NOMO-1 treated with DMSO at 0.1 percent for 48 hours (cell line): ENCODE measurements at regions not wholly inside any gene's neighbourhood (a gene's known extent, or its start where the extent isn't known, plus 50 kb on each side); places are given as distances from the start of the nearest gene placed in this dataset.
"Not testable (repeated sequence)": the region's sequence is repeated elsewhere in the genome, so short reads cannot be mapped to it uniquely, and the experiment has no call there.

Experiments used
- DNase-seq: peaks from one replicate; lab custom pipeline; 2025; ENCODE audit not compliant: unreplicated experiment; lab: John Stamatoyannopoulos, UW

GRCh38 chrX:3881898-3882552, 168.6 kb upstream of the PRKX start:
- not testable (repeated sequence) for DNase-seq

GRCh38 chrX:3881255-3881895, 167.9 kb upstream of the PRKX start:
- DNase-seq: not testable (repeated sequence)

DNA sequence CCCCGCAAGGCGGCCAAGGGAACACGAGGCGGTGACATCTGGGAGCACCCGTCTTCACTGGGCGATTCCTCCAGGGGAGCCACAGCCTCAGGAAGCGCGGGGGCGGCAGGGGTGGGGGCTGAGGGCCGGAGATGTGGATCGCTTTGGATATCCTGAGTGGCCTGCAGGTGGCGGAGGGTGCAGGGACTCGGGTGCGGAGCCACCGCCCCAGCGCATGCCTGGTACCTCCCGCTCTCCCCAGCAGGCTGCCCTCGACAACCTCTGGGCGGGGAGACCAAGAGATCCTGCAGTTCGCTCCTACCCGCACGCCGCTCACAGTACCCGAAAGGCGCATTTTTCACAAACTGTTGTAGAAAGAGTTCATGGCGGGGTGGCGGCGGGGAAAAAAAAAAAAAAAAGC, 162.9 kb upstream of the PRKX start:
- DNase-seq: not testable (repeated sequence)

GRCh38 chrX:3875638-3876037, 162.2 kb upstream of the PRKX start:
- not testable (repeated sequence) for DNase-seq

DNA sequence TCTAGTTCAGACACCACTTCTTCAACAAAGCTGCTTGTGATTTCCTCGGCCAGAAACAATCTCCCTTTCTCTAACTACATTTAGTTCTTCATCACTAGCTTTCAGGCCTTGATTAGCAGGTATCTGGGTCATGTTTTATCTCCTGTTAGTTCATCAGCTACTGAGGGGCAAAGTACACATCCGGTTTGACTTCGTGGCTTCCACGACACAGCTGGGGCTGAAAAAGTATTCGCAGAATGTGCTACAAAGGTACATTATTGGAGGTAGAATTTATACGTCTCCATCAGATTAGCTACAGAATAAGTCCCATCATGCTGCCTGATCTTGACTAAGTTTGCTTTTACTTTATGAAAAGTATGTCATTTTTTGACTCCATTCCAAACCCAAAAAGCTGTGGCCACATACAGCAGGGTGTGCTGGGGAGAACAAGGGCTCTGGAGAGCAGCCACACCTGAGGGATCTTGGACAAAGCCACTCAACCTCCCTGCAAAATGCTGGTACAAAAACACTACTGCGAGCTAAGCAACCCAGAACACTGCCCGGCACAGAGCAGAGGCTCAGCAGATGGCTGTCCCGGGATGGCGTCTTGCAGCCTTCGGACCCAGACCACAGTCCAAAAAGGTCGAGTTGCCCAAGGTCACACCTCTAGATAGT, 158.9 kb upstream of the PRKX start:
- not testable (repeated sequence) for DNase-seq

GRCh38 chrX:3867067-3867831, 153.8 kb upstream of the PRKX start:
- DNase-seq: not testable (repeated sequence)

DNA sequence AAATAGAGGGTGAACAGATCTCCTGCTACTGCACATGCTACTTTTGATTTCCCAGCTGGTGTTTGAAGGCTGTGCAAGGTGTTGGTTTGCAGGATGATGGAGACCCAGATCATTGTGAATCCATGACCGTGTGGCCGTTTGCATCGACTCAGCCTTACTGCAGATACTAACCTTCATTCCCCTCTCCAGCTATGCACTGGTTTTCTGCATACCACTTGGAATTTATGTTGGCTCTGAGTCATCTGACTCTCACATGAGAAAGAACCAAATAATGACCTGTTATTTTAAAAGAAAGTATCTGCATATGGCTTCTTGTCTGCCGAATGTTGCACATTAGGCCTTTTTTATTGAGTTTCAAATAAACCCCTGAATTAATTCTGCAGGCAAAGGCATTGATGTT, 144.9 kb upstream of the PRKX start:
- not testable (repeated sequence) for DNase-seq

DNA sequence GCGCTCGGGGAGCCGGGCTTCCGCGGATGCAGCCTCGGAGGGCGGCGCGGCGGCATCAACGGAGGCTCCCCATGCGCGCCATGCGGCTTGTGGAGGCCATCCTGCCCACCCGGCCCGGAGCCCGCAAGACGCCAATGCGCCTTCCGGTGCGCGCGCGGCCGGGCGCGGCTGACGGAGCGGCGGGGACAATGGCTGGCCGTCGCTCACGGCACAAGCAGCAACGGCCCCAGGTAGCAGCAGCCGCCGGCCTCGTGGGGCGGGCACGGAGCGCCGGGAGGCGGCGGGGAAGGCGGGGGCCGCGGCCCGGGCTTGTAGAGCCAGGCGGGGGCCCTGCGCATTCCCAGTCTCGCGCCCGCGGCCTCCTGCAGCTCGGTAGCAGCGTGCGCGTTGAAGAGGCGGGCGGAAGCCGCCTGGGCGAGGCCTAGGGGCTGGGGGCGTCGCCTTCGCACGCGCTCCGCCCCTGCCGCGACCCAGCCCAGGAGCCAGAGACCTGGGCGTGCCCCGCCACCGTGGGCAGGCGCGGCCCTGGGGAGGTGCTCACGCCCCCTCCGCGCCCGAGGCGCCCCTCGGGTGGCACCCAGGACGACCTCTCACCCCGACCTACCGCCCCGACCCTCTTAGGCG, 130.2 kb upstream of the PRKX start:
- not testable (repeated sequence) for DNase-seq

DNA sequence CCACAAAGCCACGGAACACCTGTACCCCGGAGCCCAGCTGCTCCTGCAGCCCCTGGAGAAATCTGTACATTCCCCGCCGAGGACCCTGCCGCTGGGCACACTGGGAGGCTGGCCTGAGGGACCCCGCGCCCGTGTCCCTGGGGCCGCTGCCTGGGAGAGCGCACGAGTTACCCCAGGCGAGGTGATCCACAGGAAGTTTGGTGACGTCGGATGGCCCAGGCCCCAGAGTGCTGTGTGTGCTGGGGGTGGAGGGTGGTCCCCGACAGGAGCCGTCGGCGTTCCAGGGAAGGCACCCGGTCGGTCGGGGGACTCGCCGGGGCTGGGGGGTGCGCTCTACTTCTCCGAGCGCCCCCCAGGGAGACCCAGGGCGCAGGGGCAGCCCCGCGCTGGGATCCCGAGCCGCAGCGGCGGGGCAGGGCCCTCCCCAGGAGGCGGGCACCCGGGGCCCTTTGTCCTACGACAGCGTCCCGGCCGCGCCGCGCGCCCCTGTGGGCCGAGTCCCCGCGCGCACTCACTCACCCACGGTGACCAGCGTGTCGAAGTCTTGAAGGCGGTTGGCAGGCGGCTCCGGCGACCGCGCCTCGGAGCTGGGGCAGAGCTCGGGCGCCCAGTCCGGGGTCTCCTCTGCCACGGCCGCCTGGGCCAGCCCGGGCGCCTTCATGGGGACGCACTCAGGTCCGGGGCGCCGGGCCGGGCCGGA, 129.5 kb upstream of the PRKX start:
- not testable (repeated sequence) for DNase-seq

- DNase-seq: not testable (repeated sequence)
Measured at GRCh38 chrX:3838754-3839153, 125.3 kb upstream of the PRKX start.

GRCh38 chrX:3837958-3838643, 124.7 kb upstream of the PRKX start:
- not testable (repeated sequence) for DNase-seq

DNA sequence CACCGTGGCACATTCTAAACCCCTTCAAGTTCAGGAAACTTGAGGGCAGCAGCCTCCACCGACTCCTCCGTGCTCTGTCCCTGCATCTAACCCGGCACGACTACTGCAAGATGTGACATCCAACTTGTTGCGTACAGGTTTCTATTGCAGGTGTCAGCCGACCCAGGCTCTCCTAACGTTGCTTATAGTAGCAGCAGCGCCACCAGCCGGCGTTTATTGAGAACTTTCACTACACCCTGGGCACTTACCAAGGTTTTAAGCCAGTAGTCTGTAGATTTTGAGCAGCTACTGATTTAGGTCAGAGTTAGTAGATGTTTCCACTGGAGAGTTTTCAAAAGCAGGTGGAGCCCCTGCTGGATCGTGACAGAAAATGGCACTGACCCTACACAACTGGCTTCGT, 123.8 kb upstream of the PRKX start:
- DNase-seq: not testable (repeated sequence)

DNA sequence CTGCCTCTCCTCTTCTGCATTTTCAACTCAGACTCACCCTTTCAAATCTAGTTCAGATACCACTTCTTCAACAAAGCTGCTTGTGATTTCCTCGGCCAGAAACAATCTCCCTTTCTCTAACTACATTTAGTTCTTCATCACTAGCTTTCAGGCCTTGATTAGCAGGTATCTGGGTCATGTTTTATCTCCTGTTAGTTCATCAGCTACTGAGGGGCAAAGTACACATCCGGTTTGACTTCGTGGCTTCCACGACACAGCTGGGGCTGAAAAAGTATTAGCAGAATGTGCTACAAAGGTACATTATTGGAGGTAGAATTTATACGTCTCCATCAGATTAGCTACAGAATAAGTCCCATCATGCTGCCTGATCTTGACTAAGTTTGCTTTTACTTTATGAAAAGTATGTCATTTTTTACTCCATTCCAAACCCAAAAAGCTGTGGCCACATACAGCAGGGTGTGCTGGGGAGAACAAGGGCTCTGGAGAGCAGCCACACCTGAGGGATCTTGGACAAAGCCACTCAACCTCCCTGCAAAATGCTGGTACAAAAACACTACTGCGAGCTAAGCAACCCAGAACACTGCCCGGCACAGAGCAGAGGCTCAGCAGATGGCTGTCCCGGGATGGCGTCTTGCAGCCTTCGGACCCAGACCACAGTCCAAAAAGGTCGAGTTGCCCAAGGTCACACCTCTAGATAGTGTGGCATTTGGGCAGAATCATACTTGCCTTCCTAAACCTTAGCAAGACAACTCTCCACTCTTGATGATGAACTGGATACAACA, 120.5 kb upstream of the PRKX start:
- DNase-seq: not testable (repeated sequence)

- not testable (repeated sequence) for DNase-seq
Measured at GRCh38 chrX:3830020-3830419, 116.6 kb upstream of the PRKX start.

DNA sequence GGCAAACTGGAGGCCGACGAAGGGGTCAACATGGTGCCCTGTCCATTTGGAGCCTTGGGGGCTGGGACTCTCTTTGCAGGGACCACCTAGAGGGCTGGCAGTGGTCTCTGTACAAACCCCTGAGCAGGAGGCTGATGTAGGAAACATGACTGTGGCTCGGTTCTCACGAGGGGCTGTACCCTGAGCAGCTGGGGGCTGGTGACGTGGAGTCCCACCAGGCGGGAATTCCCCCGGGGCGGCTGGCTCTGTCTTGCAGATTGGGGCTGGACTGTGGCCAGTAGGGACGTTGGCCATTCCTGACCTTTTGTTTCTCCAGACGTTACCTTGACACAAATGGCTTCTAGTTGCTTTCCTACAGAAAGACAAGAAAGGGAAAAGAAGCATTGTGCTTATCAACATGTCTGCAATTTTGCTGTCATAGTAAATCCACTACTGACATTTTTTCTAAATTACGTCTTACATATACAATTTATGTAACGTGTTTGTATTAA, 115.6 kb upstream of the PRKX start:
- not testable (repeated sequence) for DNase-seq

- DNase-seq: not testable (repeated sequence)
Measured at GRCh38 chrX:3828378-3829040, 115.1 kb upstream of the PRKX start.

DNA sequence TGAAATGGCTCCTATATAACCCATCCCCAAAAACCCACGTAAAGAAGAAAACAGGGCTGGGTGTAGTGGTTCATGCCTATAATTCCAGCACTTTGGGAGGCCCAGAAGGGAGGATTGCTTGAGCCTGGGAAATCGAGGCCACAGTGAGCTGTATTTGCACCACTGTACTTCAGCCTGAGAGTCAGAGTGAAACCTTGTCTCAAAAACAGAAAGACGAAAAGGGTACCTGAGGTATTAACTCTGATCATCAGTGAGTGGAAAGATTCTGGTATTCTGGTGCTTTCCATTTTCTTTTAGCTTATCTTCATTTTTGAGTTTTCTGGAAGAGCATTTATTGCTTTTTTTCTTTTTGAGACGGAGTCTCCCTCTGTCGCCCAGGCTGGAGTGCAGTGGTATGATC, 110.6 kb upstream of the PRKX start:
- not testable (repeated sequence) for DNase-seq

GRCh38 chrX:3820167-3820566, 106.7 kb upstream of the PRKX start:
- DNase-seq: no peak
